Stimulated activated CD4-positive, alpha-beta T cell treated with anti-CD3 and anti-CD28 coated beads, Interleukin-12 subunit alpha, Interleukin-12 subunit beta, amount 100 ng/mL, for 48 hours (primary cell): ENCODE measurements at regions not wholly inside any gene's neighbourhood (a gene's known extent, or its start where the extent isn't known, plus 50 kb on each side); places are given as distances from the start of the nearest gene placed in this dataset.

Source experiments
- DNase-seq, 3 donors: peaks; one replicate each; pipeline ENCODE4 v3.0.0-alpha.2; 2020; ENCODE audit warnings: low read depth in 2 of 3, low spot score in 1 of 3

DNA sequence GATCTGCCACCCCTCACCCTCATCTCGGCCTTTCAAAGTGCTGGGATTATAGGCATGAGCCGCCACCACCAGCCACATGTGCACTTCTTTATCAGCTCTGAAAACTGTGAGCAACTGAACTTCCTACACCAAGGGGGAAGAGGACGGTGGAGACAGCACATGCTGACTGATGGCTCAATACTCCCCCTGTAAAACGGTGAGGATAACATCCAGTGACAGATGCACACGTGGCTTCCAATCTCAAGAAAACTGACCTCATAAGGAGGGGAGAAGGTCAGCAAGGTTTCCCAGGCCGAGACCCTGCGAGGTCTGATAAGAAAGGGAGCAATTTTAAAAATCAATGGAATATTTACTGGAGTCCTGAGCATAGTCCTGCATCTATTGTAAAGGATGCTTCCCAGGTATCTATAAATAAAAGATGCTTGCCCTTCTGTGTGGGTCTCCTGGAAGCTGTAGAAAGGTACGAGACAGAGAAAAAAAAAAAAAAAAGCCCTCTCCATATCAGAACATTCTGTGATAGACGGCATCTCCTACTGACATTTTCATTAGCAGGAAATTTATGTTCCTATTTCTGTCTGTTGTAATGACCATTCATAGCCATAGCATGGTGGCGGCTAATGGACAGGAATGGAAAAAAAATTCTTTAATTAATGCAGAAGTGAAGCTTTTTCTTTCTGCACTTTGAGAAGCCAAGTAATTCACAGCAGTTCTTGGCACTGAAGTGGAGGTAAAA, 385.1 kb downstream of the ZNF536 start:
- DNase-seq = no peak

DNA sequence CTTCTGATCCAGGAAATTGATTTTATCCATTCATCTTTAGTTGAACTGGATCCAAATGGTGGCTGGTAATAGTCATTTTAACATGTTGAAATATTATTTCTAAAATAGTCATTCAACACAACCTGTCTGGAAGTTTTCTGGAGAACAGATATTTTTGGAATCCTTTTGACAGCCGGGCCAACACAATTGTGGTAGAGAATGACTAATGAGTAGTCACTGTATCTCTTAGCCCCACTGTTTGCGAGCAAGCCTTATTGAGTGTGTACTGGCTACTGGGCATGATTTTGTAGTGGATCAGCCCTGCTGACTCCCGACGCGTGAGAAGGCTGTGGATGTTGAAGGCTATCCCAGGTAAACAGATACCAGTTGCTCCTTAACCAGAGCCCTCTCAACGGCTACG, 383.4 kb downstream of the ZNF536 start:
- DNase-seq = no peak

DNA sequence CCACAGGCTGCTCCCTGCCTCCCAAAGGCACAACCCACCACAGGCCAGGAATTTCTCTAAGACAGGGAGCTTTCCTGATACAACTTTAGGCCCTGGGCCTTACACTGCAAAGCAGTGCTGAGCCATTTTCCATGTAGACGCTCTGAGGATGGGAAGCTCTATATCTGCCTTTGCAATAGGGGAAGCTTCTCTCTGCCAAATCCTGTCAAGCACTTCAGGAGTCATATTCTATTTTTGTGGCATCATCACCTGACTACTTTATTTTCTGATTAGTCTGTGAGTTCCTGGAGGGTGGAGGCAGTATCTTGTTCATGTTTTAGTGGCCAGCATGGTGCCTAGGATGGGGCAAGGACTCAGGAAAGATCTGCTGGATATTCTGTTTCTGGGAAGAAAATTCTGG, 382.0 kb downstream of the ZNF536 start:
- DNase-seq = no peak

DNA sequence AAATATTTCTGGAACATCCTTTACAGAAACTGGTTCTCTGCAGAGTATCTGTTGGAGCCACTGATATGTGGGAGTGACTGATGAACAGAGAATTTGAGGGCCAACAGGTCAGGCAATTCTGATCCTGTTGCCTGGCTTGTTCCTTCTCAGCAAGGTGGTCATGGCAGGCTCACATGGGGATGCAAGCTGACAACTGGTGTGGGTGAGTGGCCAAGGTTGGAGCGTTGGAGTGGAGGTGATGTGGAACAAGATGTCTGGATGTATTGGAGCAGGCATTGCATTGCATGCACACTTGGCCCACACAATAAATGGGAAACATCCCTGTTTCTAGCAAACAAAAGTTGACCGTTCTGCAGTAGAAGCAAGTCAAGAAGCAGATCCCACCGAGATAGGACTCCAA, 380.7 kb downstream of the ZNF536 start:
- DNase-seq = no peak

DNA sequence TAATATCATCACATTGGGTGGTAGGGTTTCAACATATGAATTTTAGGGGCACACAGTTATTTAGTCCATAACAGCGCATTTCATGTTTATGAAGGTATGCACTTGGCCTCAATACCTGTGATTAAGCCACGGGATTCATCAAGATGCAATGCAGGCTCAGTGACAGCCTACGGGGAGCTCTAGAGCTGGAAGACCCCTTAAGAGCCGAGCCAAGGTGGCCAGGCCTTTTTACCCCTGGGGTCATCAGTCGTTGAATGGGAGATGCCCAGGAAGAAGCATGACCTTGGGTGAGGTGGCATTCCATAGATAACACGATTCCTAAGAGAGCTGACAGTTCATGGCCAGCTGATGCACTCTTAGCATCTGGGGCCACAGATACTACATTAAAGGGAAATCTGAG, 380.0 kb downstream of the ZNF536 start:
- no peak for DNase-seq

DNA sequence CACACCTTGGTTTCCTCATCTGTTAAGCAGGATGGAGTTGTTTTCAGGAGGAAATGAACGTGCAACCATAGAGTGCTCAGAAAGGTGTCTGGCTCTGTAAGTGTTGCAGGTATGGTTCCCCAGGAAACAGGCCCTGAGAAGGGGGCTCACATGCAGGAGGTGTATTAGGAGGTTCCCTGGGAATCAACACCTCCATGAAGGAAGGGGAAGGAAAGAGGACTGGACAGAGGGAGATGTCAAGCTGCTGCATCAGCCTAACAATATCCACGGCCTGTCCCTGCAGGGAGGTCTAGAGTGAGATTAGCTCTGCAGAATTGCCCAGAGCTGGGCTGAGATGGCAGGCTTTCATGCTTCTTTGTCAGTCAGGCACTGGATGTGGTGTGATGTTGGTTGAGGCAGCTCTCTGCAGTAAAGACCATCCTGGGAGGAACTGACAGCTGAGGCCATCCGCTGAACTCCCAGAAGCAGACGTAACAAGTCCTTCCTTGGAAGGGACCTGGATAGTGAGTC, 373.3 kb downstream of the ZNF536 start:
- DNase-seq = no peak

DNA sequence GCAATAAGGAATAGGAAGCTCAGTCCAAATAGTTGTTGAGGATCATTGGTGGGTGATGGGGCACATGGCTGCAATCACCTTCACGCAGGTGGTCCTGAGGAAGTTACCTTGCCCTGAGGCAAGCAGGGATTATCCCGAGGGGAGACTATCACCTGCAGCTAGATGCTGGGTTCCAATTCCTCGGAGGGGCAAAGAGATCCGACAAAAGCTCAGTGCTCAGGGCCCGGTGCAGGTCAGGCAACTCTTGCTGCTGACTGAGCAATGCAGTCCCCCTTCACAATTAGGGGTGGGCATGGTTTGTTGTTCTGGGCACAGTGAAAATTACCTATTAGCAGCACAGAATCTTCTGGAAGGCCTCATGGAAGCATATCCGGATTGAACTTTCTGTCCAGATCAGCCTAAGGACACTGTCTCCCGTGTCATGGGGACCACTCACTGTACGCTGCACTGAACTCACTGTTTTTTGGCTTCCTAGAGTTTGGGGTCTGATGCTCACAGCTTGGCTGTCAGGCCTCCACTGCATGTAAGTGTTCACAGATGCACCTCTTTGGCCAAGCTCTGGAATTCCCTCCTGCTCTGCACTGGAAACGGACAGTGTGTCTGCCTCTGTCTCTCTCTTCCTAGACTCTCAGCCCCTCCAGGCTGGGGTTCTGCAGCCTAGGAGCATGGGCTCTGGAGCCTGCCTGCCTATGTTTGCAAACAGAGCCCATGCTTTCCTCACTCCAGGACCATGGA, 372.7 kb downstream of the ZNF536 start:
- DNase-seq = no peak

DNA sequence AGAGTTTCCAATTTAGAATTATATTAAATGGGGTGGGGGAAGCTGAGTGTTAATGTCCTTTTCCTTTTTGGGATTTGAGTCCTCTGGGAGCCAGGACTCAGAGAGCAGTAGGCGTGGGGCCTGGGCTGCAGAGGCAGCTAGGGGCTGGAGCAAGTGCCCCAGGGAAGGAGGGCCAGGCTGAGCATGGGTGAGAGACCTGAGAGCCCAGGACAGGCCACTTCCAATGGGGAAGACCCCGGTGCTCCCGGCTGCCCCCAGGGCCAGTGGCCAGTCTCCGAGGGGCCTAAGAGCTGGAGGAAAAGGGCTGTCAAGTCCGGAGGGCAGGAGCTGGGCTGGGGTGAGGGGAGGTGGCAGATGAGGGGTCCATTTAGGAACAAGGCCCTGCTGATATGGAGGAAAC, 371.5 kb downstream of the ZNF536 start:
- DNase-seq = no peak

DNA sequence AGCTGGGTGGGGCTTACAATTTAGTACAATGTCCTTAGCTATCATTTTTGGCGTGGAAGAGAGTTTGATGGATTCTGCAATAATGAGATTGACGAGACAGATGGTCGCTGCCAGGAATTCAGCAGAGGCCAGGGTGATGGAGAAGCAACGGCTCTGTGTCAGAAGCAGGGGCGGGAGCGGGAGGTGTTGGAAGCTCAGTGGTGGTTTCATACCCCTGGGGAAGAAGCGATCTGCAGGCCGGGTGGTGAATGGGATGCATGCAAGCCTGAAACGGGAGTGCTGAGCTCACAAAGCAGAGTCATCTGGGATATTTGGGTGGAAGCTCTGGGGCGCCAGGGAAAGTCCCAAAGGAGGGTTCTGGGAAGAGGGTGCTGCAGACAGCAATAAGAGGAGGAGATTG, 370.8 kb downstream of the ZNF536 start:
- DNase-seq = no peak

DNA sequence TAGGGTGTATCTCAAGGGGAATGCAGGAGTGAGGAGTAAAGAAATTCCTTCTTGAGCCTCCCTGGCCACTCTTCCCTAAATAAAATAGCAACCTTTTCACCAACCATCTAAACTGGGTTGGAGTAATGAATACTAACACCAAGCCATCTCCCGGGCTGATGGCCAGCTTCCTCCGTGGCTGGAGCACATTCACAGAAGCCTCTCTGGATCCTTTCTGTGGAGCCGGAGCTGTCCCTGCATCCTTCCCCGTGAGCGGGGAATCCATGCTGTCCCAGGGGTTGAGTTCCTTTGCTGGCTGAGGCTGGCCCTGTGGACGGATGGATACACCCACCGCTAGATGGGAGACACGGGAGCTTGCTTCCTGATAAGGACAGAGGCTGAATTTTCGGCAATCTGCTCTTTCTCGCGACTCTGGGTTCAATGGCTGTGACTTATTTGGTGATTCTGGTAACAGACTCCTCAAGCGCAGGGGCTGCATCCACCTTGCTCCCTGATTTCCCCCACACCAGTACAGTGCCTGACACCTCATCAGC, 370.3 kb downstream of the ZNF536 start:
- DNase-seq = no peak

DNA sequence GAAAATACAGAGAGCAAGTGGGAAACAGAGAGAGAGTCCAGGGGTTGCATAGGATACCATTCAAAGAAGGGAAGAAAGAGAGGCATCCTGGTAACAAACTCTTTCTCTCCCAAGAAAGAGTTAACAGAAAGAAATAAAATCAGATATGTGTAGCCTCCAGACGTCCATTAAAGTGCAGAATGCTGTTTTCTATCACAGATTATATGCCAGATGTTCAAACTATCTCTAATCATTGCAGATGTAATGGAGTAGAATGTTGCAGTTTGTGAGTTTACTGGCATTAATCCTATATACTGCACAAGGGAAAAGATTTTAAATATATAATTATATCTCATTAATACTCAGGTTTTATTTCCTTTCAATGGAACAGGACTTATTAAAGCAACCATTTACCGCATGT, 369.4 kb downstream of the ZNF536 start:
- DNase-seq = no peak

DNA sequence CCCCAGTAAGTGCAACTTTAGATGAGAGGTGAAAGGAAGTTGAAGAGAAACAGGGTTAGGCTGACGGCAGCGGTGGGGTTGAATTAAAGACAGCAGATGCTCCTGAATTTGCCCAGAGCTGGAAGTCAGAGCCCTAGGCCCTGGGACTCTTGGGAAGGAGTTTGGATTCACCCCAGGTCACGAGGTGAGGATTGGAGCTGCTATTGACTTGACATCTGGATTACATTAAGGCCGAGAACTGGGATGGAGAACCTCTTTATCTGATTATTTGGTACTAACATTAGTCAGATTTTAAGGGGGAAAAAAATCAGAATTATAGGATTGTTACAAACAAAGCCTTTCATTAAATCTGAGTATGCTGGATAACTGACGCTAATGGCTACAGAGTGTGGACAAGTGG, 367.2 kb downstream of the ZNF536 start:
- DNase-seq = no peak

DNA sequence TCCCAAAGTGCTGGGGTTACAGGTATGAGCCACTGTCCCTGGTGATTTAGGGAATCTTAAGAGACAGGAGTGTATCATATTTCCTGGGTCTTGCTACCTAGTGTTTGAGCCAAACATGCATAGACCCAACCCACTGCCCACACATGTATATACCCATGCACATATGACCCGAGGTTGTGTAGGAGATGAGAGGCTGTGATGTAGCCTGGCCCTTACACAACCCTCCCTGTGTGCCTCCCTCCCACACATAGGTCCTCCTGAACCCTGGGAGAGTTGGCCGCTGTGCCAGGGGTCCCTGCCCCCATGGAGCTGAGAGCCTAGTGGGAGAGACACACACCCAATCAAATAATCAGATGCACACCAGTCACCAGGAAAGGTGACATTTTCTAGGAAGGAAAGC, 365.9 kb downstream of the ZNF536 start:
- DNase-seq = no peak

DNA sequence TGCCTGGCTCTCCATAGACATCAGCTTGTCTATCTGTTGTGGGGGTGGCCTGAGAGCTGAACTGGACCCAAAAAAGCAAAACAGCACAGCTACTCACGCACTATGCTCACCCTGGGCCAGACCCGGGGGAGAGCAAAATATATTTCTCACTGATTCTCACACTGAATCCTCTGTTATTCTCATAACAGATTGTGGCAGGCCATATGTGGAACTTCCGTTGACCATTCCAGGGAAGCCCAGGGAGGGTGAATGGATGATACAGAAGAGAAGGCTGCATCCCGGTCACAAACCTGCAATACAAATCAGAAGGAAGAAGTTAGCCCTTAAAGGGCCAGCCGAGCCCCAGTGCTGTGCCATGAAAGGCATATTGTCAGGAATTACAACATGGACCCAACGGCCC, 362.5 kb downstream of the ZNF536 start:
- no peak for DNase-seq

DNA sequence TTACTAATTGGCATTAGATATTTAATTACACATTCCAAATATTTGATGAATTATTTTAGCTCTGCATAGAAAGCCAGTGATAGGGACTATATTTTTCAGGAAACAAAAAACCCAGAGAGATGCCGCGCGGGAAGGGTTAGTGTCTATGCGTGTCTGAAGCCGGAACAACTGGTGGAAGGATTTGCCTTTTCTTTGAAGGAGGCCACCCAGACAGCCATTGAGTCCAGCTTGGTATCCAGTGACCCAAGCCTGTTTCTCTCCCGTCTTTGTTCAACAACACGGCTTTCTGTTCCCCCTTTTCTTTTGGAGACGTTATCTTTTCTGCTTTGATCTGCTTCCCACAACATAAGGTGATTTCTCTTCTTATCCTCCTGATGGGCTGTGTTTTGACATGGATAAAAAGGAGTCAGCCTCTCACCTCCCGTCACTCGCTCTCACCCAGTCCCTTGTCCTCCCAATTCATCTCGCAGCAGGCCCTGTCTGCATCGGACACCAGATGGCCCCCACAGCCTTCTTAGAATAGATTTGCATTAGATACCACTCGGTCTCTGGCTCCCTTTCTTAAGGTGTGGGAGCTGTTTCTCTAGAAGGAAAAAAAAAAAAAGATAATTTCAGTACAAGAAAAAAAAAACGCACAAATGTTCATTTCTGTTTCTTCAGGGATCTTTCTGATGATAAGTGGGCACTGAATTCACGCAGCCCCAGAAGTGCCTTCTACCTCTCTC, 361.8 kb downstream of the ZNF536 start:
- no peak for DNase-seq

DNA sequence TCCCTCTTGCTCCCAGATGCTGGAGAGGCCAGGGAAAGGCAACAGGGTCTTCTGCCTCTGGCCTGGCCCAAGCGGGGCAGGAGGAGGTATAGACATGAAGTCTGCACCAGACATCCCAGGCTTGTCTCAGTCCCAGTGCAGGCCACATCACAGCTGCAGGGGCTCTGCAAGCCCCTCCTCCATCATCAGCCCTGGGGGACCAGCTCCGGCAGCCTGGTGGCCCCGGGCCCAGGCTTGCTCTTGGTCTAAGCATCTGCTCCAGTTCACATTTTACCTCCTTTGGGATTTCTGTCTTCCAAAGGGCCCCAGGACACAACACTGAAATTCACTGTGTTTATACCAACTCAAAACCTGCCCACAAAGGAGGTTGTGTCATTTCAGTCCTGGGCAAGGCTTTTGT, 359.4 kb downstream of the ZNF536 start:
- no peak for DNase-seq

DNA sequence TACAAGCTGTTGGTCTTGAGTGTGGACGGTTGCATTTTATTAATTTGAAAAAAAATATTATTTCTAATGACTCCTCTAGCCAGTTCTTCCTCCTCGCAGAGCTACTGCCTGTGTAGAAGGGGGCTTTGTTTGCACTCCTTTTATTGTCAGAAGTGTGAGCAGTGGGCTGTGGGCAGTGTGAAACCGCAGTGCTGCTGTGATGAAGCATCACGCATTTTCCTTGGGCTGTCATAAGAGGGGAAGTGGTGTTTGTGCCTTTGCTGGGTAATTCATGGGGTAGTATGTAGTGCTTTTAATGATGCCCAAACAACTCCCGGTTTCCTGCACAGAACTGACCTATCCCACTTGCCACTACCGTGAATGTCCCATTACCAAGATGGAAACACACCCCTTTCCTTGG, 357.3 kb downstream of the ZNF536 start:
- DNase-seq = no peak

DNA sequence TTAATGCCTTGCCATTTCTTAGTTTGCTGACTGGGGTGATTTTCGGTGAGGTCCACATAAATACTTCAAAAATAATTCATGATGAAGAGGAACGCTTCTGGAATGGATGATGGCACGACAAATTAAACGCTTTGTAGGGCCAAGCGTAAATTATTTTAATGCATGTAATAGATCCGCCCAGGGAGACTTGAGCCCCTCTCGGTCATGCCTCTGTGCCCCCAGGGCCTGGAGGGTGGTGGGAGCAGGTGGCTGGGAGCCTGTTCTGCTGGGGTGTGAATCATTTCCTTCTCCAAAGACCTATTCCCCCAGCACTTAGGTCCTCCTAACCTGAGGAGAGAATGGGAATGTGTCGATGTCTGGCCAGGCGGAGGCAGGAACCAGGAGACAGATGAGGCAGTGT, 350.6 kb downstream of the ZNF536 start:
- no peak for DNase-seq

DNA sequence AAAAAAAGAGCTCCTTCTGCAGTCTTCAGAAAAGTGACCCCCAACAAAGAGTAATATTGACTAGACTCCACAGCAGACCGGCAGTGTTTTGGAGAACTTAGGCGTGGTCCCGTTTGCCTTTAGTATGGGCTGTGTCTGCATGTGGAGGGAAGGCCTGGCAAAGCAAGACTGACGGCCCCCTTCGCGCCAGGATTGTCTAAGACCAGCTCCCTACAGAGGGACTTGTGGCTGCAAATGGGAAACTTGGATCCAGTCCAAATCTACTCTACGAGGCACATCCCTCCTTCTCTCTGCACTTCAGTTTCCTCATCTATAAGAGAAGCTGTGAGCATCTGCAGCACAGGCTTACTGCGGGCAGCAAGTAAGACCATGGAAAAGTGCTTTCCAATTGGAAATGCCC, 350.0 kb downstream of the ZNF536 start:
- no peak for DNase-seq

DNA sequence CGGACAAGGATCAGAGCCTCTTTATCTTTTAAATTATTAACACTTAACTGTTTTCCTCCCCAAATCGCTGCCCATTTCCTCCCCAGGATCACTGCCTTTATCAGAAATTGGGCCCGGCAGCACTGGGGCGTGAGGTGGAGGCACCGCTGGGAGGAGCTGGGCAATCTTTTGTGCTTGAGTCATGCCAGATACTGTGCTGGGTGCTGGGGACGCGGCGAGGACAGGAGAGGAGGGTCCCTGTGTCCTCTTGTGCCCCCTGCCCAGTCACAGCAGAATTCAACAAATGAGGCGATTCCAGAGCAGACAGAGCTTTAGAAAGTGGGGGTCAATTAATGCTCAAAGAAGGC, 347.8 kb downstream of the ZNF536 start:
- DNase-seq = no peak

DNA sequence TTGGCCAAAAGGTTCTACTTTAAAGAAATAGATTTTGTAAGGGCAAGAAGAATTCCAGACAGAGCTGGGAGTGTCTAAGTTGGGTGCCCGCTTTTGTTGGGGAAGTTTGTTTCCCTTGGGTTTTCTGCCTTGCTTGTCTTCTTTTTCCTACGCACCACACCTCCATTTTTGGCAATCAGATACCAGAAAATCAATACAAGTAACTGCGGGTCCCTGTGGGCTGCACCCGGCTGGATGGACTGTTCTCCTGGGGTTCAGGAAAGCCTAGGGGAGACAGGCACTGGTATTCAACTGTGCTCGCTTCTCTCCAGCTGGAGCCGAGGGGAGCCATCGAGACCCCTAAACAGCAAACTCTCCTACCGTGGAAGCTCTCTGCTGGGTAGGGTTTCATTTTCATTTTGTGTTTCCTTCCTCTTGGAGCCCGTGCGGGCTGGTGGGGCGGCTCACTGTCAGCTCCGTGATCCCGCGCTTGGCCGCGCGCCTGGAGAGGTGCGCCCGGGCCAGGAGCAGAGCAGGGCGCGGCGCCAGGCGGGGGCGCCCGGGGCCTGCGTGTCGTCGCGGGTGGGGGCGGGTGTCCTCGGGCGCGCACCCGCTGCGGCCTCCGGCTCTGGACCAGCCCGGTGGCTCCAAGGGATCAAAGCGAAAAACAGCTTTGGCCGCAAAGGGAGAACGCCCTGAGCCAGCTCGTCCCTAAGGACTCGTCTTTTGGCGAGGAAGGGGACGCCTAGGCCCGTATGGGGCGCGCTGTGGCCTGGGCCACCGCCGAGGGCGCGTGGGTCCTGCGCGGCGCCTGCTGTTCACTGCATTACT, 347.2 kb downstream of the ZNF536 start:
- no peak for DNase-seq
